Lower leg skin (tissue), 4 donors: ENCODE measurements at regions not wholly inside any gene's neighbourhood (a gene's known extent, or its start where the extent isn't known, plus 50 kb on each side); places are given as distances from the start of the nearest gene placed in this dataset.

ENCODE experiments used
- DNase-seq, 2 donors: peaks; one replicate each; pipeline ENCODE4 v3.0.0-alpha.2; 2019; ENCODE audit warnings: low spot score in 2 of 2
- H3K4me3 ChIP-seq: fragments of 200-600 bp; sonication (generic); 2 replicates; pipeline ENCODE4 v1.5.1; 2017; ENCODE audit warnings: mild to moderate bottlenecking, low read depth; ENCODE audit not compliant: poor library complexity, severe bottlenecking
- CTCF ChIP-seq, 3 donors: fragments of 450-650 bp; IDR thresholded peaks; one replicate each; pipeline ENCODE4 v1.5.1; 2016; ENCODE audit warnings: antibody characterized with exemption in 3 of 3, mild to moderate bottlenecking in 3 of 3, moderate library complexity in 2 of 3
- POLR2A ChIP-seq, 2 donors: fragments of 450-650 bp; IDR thresholded peaks; one replicate each; pipeline ENCODE4 v1.6.1; 2016 to 2017; ENCODE audit warnings: antibody characterized with exemption in 2 of 2, mild to moderate bottlenecking in 1 of 2, moderate library complexity in 1 of 2
- WGBS, 2 donors: methylation state at CpG; one replicate each; pipeline ENCODE4 v1.1.5; 2018; 5-methylcytosine and 5-hydroxymethylcytosine counted together
- intact Hi-C: fragments of 100-400 bp; cut with DNase I; formaldehyde crosslinking; loops from one replicate; pipeline ENCODE4 v1.15.0; 2023; ENCODE audit warnings: low total_unique reads

- no peak for DNase-seq
- intact Hi-C loops = loop anchor here (5.0 kb wide), 2 partner anchors 302 to 1523 kb away; no protein-coding TSS in a partner anchor
- H3K4me3 ChIP-seq = no peak overlapping the region
- TF ChIP-seq CTCF (IDR thresholded peaks at IDR 0.05) (no peak), POLR2A (IDR thresholded peaks at IDR 0.05) (no peak)
These were observed 150.6 kb downstream of the MACIR start for GRCh38 chr5:103409013-103409670.

DNA sequence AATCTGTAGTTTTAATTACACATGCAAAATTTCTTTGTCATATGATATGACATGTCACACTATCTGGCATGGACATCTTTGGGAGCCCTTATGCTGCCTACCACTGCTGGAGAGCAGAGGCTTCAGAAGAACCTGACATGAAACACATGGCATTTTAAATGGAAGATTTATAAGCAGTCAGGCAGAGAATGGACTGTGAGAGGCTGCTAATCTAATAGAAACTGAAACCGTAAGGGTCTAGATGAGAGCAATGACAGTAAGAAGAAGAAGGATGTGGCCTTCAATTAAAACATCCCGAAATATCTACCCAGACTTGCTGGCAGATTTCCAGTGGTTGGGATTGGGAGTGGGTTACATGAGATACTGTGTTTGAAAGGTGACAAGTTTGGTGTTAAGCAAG lies 149.8 kb downstream of the MACIR start:
- TF ChIP-seq CTCF (IDR thresholded peaks at IDR 0.05) = no peak
- TF ChIP-seq POLR2A (IDR thresholded peaks at IDR 0.05) = no peak
- no peak for DNase-seq
- H3K4me3 ChIP-seq = no peak overlapping the region
- whole genome bisulfite sequencing, 2 donors = 83 to 88% methylated on average over 2 of the region's 2 CpGs
- intact Hi-C loops = loop anchor here (5.0 kb wide), 2 partner anchors 301 to 1524 kb away; no protein-coding TSS in a partner anchor

DNA sequence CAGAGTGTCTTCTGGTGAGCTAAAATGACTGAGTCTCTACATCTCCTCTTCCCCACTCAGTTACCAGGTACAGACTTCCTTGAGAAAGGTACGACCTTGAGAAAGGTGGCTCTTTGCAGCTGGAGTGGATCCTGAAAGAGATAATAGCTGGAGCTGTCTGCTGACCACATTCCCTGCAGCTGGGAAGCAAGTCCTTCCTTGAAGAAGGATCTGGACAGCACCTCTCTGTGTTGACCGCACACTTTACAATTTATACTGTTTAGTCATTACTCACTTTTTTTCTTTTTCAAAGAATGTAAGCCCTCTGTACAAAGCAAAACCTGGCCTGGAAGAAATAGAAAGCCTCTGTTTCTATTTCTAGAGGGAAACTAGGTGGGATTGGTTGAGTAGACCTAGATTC lies 148.8 kb downstream of the MACIR start:
- no peak for TF ChIP-seq POLR2A (IDR thresholded peaks at IDR 0.05)
- TF ChIP-seq CTCF (IDR thresholded peaks at IDR 0.05) = no peak
- WGBS, 2 donors = 85% methylated on average over 2 of the region's 2 CpGs
- no peak for DNase-seq
- intact Hi-C loops = loop anchor here (5.0 kb wide), 2 partner anchors 300 to 1525 kb away; no protein-coding TSS in a partner anchor
- no peak overlapping the region for H3K4me3 ChIP-seq

DNA sequence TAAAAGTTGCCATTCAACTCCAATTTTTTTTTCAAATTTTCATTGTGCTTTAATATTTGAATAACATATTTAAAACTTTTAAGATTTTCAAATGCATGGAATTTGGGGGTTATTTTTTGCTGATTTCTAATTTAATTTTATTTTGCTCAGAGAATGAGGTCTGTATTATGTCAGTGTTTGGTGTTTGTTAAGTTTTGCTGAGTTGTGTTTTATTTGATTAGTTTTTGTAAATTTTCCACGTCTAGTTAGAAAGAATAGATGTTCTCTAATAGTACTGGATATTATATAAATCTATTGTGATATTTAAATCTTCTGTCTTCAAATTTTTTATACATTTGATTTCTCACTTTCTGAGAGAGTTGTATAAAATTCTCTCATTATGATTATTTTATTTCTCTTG lies 145.9 kb downstream of the MACIR start:
- WGBS, 2 donors = 60 to 67% methylated on average over 1 of the region's 1 CpG
- DNase-seq = no peak
- H3K4me3 ChIP-seq = no peak overlapping the region
- TF ChIP-seq POLR2A (IDR thresholded peaks at IDR 0.05) = no peak
- intact Hi-C loops = no loop called here

DNA sequence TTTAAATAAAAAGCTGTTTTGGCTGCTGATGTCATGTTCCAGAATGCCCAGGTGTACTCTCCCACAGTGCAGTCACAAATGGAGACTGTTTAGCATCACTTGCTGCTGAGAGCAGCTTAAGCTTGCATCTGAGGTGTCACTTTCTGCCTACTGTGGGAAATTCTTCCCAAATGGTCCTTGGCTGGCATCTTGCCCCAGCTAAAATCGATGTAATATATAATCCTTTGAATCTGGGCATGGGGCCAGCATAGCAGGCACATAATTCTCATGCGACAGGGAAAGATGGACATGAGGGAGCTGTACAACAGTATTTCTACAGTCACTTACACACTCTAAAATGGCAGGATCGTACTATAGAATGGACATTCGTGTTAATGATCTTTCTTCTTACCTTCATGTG lies 144.3 kb downstream of the MACIR start:
- no peak for DNase-seq
- intact Hi-C loops = no loop called here
- H3K4me3 ChIP-seq = no peak overlapping the region
- 49 to 64% methylated on average over 4 of the region's 4 CpGs for WGBS, 2 donors
- no peak for TF ChIP-seq POLR2A (IDR thresholded peaks at IDR 0.05)
- no peak for TF ChIP-seq CTCF (IDR thresholded peaks at IDR 0.05)

DNA sequence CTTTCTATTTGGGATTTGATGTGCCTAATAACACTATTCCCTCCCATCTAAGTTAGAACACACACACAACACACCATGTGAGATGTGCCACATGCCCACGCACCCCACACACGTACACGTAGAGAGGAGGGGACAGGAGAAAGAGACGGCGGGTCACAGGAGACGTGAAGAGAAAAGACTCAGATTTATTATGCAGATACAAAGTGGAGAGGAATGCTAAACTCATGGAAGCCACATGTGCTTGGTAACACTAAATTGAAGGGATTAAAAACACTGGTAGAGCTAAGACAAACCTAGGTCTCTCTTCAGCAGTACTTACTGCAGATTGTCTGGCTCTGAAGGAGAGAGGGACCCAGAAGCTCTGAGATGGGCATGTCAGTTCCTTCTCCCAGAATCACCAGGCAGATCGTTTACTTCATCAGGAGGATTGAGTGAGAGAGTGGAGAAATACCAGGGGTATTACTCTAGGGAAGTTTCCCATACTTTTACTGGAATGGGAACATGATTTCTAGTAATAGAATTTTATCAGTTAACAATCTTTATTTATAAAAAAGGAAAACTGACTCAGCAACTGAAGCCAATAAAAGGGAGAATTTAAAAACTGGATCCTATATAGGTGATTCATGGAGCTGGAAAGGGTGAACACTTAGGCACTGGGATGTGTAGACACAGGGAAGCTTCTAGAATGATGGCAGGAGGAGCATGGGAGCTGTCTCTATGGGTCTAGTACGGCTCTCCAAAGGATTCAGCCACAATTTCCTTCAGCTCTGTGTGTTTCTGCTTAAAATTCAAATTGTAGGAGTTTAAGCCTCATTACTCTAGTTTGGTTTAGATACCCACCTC lies 139.4 kb downstream of the MACIR start:
- TF ChIP-seq CTCF (IDR thresholded peaks at IDR 0.05) (no peak), POLR2A (IDR thresholded peaks at IDR 0.05) (no peak)
- WGBS, 2 donors = 53 to 65% methylated on average over 8 of the region's 8 CpGs
- DNase-seq = no peak
- H3K4me3 ChIP-seq = no peak overlapping the region
- intact Hi-C loops = no loop called here
